Thyroid gland (tissue), 4 donors: ENCODE measurements at regions not wholly inside any gene's neighbourhood (a gene's known extent, or its start where the extent isn't known, plus 50 kb on each side); places are given as distances from the start of the nearest gene placed in this dataset.

Experiments
- CTCF ChIP-seq, 6 experiments: fragments of 200-600 bp in 3 of 6; fragments of 450-650 bp in 3 of 6; sonication (generic) in 3 of 6; IDR thresholded peaks; one replicate each; pipeline ENCODE4 v1.5.1; 2016 to 2019; ENCODE audit warnings: antibody characterized with exemption in 6 of 6, mild to moderate bottlenecking in 2 of 6, inconsistent platforms in 1 of 6, moderate library complexity in 1 of 6
- POLR2A ChIP-seq, 2 donors: fragments of 450-650 bp; IDR thresholded peaks; one replicate each; pipeline ENCODE4 v1.6.1; 2017; ENCODE audit warnings: antibody characterized with exemption in 2 of 2, mild to moderate bottlenecking in 2 of 2, moderate library complexity in 1 of 2

- TF ChIP-seq CTCF (IDR thresholded peaks at IDR 0.05) (no peak), POLR2A (IDR thresholded peaks at IDR 0.05) (no peak)
Observed at GRCh38 chr1:115404911-115405310, 66.9 kb upstream of the NGF start.
